ENCODE measurements at regions not wholly inside any gene's neighbourhood (a gene's known extent, or its start where the extent isn't known, plus 50 kb on each side); places are given as distances from the start of the nearest gene placed in this dataset.

- H3K4me1 ChIP-seq (replicated peaks; ENCODE audit: insufficient read depth): peaks cover 6% of the 10 kb centered on the region
- H3K4me2 ChIP-seq: no peak overlapping the region
- H3K9me2 ChIP-seq (ENCODE audit: insufficient read depth): no peaks in the 10 kb centered on the region
- 0 out of 2 replicates have a peak, but pooled peaks cover 3% of the 10 kb centered on the region for H3K79me2 ChIP-seq (ENCODE audit: low read depth)
- no peaks in the 10 kb centered on the region for H3K27me3 ChIP-seq (ENCODE audit: insufficient read depth, low read depth)
- H3K27ac ChIP-seq: no peak overlapping the region
- no peaks in the 10 kb centered on the region for H3K9me3 ChIP-seq (ENCODE audit: insufficient read depth, low read depth)
- H2AFZ ChIP-seq: no peak overlapping the region
- ChIA-PET POLR2A (ENCODE audit: unreplicated experiment) (interaction anchor here (0.7 kb wide), 1 partner anchor 336 kb away, joined by 3 read pairs; no protein-coding TSS in a partner anchor), CTCF (interaction anchor here (0.5 kb wide), 1 partner anchor 1016 kb away, joined by 3 read pairs; no protein-coding TSS in a partner anchor)
- no peaks in the 10 kb centered on the region for H3K36me3 ChIP-seq (ENCODE audit: low read depth)
- intact Hi-C loops (cut with micrococcal nuclease; ENCODE audit: unreplicated experiment): no loop called here
- H3K4me3 ChIP-seq: no peak overlapping the region
- H3F3A ChIP-seq (ENCODE audit: insufficient read depth, low read depth): no peaks in the 10 kb centered on the region
- no peaks in the 10 kb centered on the region for H4K20me1 ChIP-seq (ENCODE audit: insufficient read depth)
- no TSS peak for BruUV-seq (replicated peaks)
- TF ChIP-seq CTCF (conservative IDR thresholded peaks at IDR 0.05): no peak
- TF ChIP-seq EZH2 (IDR thresholded peaks at IDR 0.05; ENCODE audit: low read depth): no peak
- DNase-seq: no peak
These were observed 87.5 kb upstream of the GAS1 start for GRCh38 chr9:87034841-87035240.

- no peaks in the 10 kb centered on the region for H3F3A ChIP-seq (ENCODE audit: insufficient read depth, low read depth)
- no peak overlapping the region for H3K4me2 ChIP-seq
- no peaks in the 10 kb centered on the region for H4K20me1 ChIP-seq (ENCODE audit: insufficient read depth)
- no peak for DNase-seq
- no peaks in the 10 kb centered on the region for H3K36me3 ChIP-seq (ENCODE audit: low read depth)
- intact Hi-C loops (cut with micrococcal nuclease; ENCODE audit: unreplicated experiment): no loop called here
- no peak overlapping the region for H3K27ac ChIP-seq
- H3K27me3 ChIP-seq (ENCODE audit: insufficient read depth, low read depth): no peaks in the 10 kb centered on the region
- H3K79me2 ChIP-seq (ENCODE audit: low read depth): 0 out of 2 replicates have a peak, but pooled peaks cover 10% of the 10 kb centered on the region
- no peak overlapping the region for H2AFZ ChIP-seq
- H3K4me3 ChIP-seq: no peak overlapping the region
- H3K9me3 ChIP-seq (ENCODE audit: insufficient read depth, low read depth): no peaks in the 10 kb centered on the region
- CTCF ChIA-PET: no interaction called here
- TF ChIP-seq CTCF (conservative IDR thresholded peaks at IDR 0.05) (no peak), EZH2 (IDR thresholded peaks at IDR 0.05; ENCODE audit: low read depth) (no peak)
- no TSS peak for BruUV-seq (replicated peaks)
- H3K4me1 ChIP-seq (replicated peaks; ENCODE audit: insufficient read depth): peaks cover 17% of the 10 kb centered on the region
- no peaks in the 10 kb centered on the region for H3K9me2 ChIP-seq (ENCODE audit: insufficient read depth)
- POLR2A ChIA-PET (ENCODE audit: unreplicated experiment): no interaction called here
These were observed 88.6 kb upstream of the GAS1 start for GRCh38 chr9:87035879-87036278.

- no peaks in the 10 kb centered on the region for H3K27me3 ChIP-seq (ENCODE audit: insufficient read depth, low read depth)
These were observed 89.2 kb upstream of the GAS1 start for GRCh38 chr9:87036506-87036905.

More at GRCh38 chr9:87036506-87036905, 89.2 kb upstream of the GAS1 start:
- intact Hi-C loops (cut with micrococcal nuclease; ENCODE audit: unreplicated experiment): no loop called here
- Histone ChIP-seq H3K9me2 (ENCODE audit: insufficient read depth) (no peaks in the 10 kb centered on the region), H3K27ac (no peak overlapping the region), H3K9me3 (ENCODE audit: insufficient read depth, low read depth) (no peaks in the 10 kb centered on the region), H3K36me3 (ENCODE audit: low read depth) (no peaks in the 10 kb centered on the region), H3K4me2 (no peak overlapping the region), H2AFZ (no peak overlapping the region), H3K79me2 (ENCODE audit: low read depth) (0 out of 2 replicates have a peak, but pooled peaks cover 10% of the 10 kb centered on the region), H3F3A (ENCODE audit: insufficient read depth, low read depth) (no peaks in the 10 kb centered on the region), H4K20me1 (ENCODE audit: insufficient read depth) (no peaks in the 10 kb centered on the region), H3K4me3 (no peak overlapping the region), H3K4me1 (replicated peaks; ENCODE audit: insufficient read depth) (peaks cover 19% of the 10 kb centered on the region)
- ChIA-PET CTCF (no interaction called here), POLR2A (ENCODE audit: unreplicated experiment) (no interaction called here)
- DNase-seq: no peak
- TF ChIP-seq EZH2 (IDR thresholded peaks at IDR 0.05; ENCODE audit: low read depth) (no peak), CTCF (conservative IDR thresholded peaks at IDR 0.05) (no peak)
- no TSS peak for BruUV-seq (replicated peaks)
